A549 (cell line): ENCODE measurements at regions not wholly inside any gene's neighbourhood (a gene's known extent, or its start where the extent isn't known, plus 50 kb on each side); places are given as distances from the start of the nearest gene placed in this dataset.

Source experiments
- CHD2 ChIP-seq: fragments of 150-350 bp; IDR thresholded peaks from 2 replicates; pipeline ENCODE4 v1.6.1; 2014; ENCODE audit warnings: low read length; ENCODE audit not compliant: partially characterized antibody
- CTCF ChIP-seq: fragments of >200 bp; sonication (Bioruptor Twin); formaldehyde crosslinking; IDR thresholded peaks from 3 replicates; pipeline ENCODE4 v1.5.1; 2016
- EP300 ChIP-seq, 2 experiments: fragments of >200 bp; sonication (Bioruptor Twin); formaldehyde crosslinking; IDR thresholded peaks; 2 replicates in 1 of 2; 3 replicates in 1 of 2; pipeline ENCODE4 v1.6.1; 2016 to 2017
- JUN ChIP-seq, 2 experiments: fragments of >200 bp; sonication (Bioruptor Twin); formaldehyde crosslinking; IDR thresholded peaks; 2 replicates in 1 of 2; 3 replicates in 1 of 2; pipeline ENCODE4 v1.6.1; 2016 to 2017
- NFE2L2 ChIP-seq: fragments of 150-350 bp; conservative IDR thresholded peaks from 2 replicates; pipeline ENCODE4 v1.6.1; 2014; ENCODE audit warnings: low read length
- POLR2A ChIP-seq: IDR thresholded peaks from 2 replicates; pipeline ENCODE4 v1.6.1; 2012; ENCODE audit warnings: mild to moderate bottlenecking, low read length
- RAD21 ChIP-seq, 2 experiments: fragments of >200 bp in 1 of 2; sonication (Bioruptor Twin) in 1 of 2; formaldehyde crosslinking in 1 of 2; IDR thresholded peaks in 1 of 2; conservative IDR thresholded peaks in 1 of 2; 2 replicates in 1 of 2; 3 replicates in 1 of 2; pipeline ENCODE4 v1.6.1; 2012 to 2018; ENCODE audit warnings: inconsistent platforms in 1 of 2
- SMC3 ChIP-seq: fragments of >200 bp; sonication (Bioruptor Twin); formaldehyde crosslinking; IDR thresholded peaks from 3 replicates; pipeline ENCODE4 v1.6.1; 2018; ENCODE audit warnings: inconsistent platforms

- TF ChIP-seq EP300 (IDR thresholded peaks at IDR 0.05) (no peak), CTCF (no peak), RAD21 (conservative IDR thresholded peaks at IDR 0.05 in 1 of 2, IDR thresholded peaks at IDR 0.05 in 1 of 2) (no peak), SMC3 (no peak), NFE2L2 (no peak), POLR2A (no peak), CHD2 (no peak), JUN (IDR thresholded peaks at IDR 0.05) (no peak)
Observed at GRCh38 chr22:47361247-47361646, 598.8 kb downstream of the TBC1D22A start.
